Activated B cell treated with CpG ODN at 0.5 μM for 24 hours (primary cell): ENCODE measurements at regions not wholly inside any gene's neighbourhood (a gene's known extent, or its start where the extent isn't known, plus 50 kb on each side); places are given as distances from the start of the nearest gene placed in this dataset.

Experiments
- ATAC-seq: fragments of 200-7000 bp; cut with Tn5 transposase; one replicate; pipeline ENCODE4 v1.10.0; 2021; ENCODE audit warnings: low read depth, mild to moderate bottlenecking, moderate library complexity
- CTCF ChIA-PET: fragments of 350-600 bp; sonication (Branson Sonifier 250); formaldehyde crosslinking; loops from one replicate; lab custom pipeline; 2021; ENCODE audit warnings: antibody characterized with exemption; lab: Charles Lee
- POLR2A ChIA-PET: fragments of 350-600 bp; sonication (Branson Sonifier 250); formaldehyde crosslinking; loops from one replicate; lab custom pipeline; 2021; ENCODE audit warnings: antibody characterized with exemption; lab: Charles Lee
- DNase-seq: peaks from one replicate; pipeline ENCODE4 v3.0.0; 2022
- H3K27ac Mint-ChIP-seq: one replicate; pipeline ENCODE4 v1.8.0; 2020; ENCODE audit warnings: mixed read lengths
- H3K27me3 Mint-ChIP-seq: one replicate; pipeline ENCODE4 v1.8.0; 2021; ENCODE audit warnings: mixed read lengths
- H3K36me3 Mint-ChIP-seq: one replicate; pipeline ENCODE4 v1.8.0; 2021; ENCODE audit warnings: low read depth, mixed read lengths
- H3K4me1 Mint-ChIP-seq: one replicate; pipeline ENCODE4 v1.8.0; 2021; ENCODE audit warnings: mixed read lengths
- H3K4me3 Mint-ChIP-seq: one replicate; pipeline ENCODE4 v1.8.0; 2020; ENCODE audit warnings: mild to moderate bottlenecking, mixed read lengths
- H3K9me3 Mint-ChIP-seq: one replicate; pipeline ENCODE4 v1.8.0; 2020; ENCODE audit warnings: mixed read lengths
- CTCF ChIP-seq: fragments of 200-600 bp; IDR thresholded peaks from one replicate; pipeline ENCODE4 v1.8.0; 2022; ENCODE audit warnings: antibody characterized with exemption, mild to moderate bottlenecking
- intact Hi-C: fragments of 100-400 bp; cut with micrococcal nuclease; formaldehyde crosslinking; loops from one replicate; pipeline ENCODE4 v1.15.1; 2024

- ATAC-seq (no peak), DNase-seq (no peak)
- no peak for TF ChIP-seq CTCF
- Mint-ChIP-seq H3K9me3 (no peaks in the 10 kb centered on the region), H3K4me1 (no peaks in the 10 kb centered on the region), H3K27me3 (peaks cover 30% of the 10 kb centered on the region), H3K36me3 (no peaks in the 10 kb centered on the region), H3K27ac (no peak overlapping the region), H3K4me3 (no peak overlapping the region)
- ChIA-PET CTCF (no interaction called here), POLR2A (no interaction called here)
- intact Hi-C loops, result no loop called here
These were observed 76.7 kb downstream of the TRIM29 start for GRCh38 chr11:120061036-120061760.

GRCh38 chr11:120060512-120060911 lies 77.4 kb downstream of the TRIM29 start:
- Mint-ChIP-seq H3K4me1 (no peaks in the 10 kb centered on the region), H3K4me3 (no peak overlapping the region), H3K9me3 (no peaks in the 10 kb centered on the region), H3K27me3 (peaks cover 33% of the 10 kb centered on the region), H3K27ac (no peak overlapping the region), H3K36me3 (no peaks in the 10 kb centered on the region)
- ATAC-seq (no peak), DNase-seq (no peak)
- CTCF ChIA-PET, result no interaction called here
- intact Hi-C loops, result no loop called here
- no peak for TF ChIP-seq CTCF
- POLR2A ChIA-PET, result no interaction called here

GRCh38 chr11:120058931-120059330 lies 79.0 kb downstream of the TRIM29 start:
- ChIA-PET POLR2A (interaction anchor here (0.6 kb wide), 1 partner anchor 22 kb away, joined by 4 read pairs; no protein-coding TSS in a partner anchor), CTCF (no interaction called here)
- no peak overlapping the region for H3K4me3 Mint-ChIP-seq
- peaks cover 33% of the 10 kb centered on the region for H3K27me3 Mint-ChIP-seq
- intact Hi-C loops, result no loop called here
- H3K36me3 Mint-ChIP-seq, result no peaks in the 10 kb centered on the region
- no peak for DNase-seq
- no peak for TF ChIP-seq CTCF
- H3K4me1 Mint-ChIP-seq, result no peaks in the 10 kb centered on the region
- no peaks in the 10 kb centered on the region for H3K9me3 Mint-ChIP-seq
- no peak overlapping the region for H3K27ac Mint-ChIP-seq
- ATAC-seq, result no peak

GRCh38 chr11:120057595-120058581 lies 80.0 kb downstream of the TRIM29 start:
- ATAC-seq, result no peak

More at GRCh38 chr11:120057595-120058581, 80.0 kb downstream of the TRIM29 start:
- TF ChIP-seq CTCF, result no peak
- no peak overlapping the region for H3K4me3 Mint-ChIP-seq
- no peaks in the 10 kb centered on the region for H3K9me3 Mint-ChIP-seq
- H3K27ac Mint-ChIP-seq, result no peak overlapping the region
- no peak for DNase-seq
- peaks cover 31% of the 10 kb centered on the region for H3K27me3 Mint-ChIP-seq
- CTCF ChIA-PET, result no interaction called here
- POLR2A ChIA-PET, result no interaction called here
- H3K4me1 Mint-ChIP-seq, result no peaks in the 10 kb centered on the region
- intact Hi-C loops, result no loop called here
- no peaks in the 10 kb centered on the region for H3K36me3 Mint-ChIP-seq
